ENCODE measurements at regions not wholly inside any gene's neighbourhood (a gene's known extent, or its start where the extent isn't known, plus 50 kb on each side); places are given as distances from the start of the nearest gene placed in this dataset.
A peak's percentile ranks its signal among the peaks of the same experiment; 100 is the strongest.

DNA sequence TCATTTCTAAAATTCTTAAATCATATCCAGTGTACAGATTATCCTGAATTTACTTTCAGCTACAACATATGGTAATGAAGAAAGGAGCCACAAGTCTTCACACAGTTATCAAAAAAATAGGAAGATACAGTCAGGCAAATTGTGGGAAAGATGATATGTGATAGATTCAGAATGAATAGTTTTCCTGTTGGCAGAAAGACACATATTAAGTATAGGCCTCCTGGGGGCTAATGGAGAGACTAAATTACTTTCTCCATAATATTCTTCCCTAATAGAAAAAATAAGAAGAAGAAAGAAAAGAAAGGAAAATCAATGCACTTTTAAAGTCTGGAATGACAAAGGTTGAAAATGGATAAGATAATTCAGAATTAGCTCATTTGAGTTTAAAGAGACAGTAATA, 2073.5 kb downstream of the LRRC4C start:
- TF ChIP-seq, protein P1, sequence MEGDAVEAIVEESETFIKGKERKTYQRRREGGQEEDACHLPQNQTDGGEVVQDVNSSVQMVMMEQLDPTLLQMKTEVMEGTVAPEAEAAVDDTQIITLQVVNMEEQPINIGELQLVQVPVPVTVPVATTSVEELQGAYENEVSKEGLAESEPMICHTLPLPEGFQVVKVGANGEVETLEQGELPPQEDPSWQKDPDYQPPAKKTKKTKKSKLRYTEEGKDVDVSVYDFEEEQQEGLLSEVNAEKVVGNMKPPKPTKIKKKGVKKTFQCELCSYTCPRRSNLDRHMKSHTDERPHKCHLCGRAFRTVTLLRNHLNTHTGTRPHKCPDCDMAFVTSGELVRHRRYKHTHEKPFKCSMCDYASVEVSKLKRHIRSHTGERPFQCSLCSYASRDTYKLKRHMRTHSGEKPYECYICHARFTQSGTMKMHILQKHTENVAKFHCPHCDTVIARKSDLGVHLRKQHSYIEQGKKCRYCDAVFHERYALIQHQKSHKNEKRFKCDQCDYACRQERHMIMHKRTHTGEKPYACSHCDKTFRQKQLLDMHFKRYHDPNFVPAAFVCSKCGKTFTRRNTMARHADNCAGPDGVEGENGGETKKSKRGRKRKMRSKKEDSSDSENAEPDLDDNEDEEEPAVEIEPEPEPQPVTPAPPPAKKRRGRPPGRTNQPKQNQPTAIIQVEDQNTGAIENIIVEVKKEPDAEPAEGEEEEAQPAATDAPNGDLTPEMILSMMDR (IDR thresholded peaks at IDR 0.05; ENCODE audit: low read depth, low read length) = no peak

DNA sequence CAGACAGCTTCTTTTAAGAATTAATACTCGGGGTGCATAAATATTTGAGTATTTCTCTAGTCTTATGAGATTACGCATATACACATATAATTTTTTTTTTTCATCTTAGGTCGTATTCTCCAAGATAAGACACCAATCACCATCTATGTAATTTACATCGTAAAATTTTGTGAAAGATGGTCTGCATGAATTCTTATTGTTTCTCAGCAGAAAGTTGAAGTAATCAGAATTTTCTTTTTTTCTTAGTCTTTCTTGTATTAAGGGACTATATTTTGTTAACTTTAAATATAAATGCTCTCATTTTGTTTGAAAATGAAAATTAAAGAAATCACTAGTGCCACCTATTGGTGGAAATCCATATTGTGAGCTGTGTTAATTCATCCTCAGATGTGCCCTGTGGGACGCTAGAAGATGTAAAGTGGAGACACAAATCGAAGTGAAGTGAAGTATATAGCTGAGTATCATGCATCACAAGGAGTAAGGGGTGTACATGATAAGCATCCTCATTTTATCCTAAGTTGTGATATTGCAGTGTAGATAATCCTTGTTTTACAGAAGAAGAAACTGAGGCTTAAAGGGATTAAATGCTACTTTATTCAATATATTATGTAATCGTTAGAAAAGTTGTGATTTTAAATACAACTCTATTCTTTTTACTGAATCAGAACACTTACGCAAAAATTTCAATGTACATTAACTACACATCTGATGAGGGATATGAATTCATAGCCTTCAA, 2084.3 kb downstream of the LRRC4C start:
- H3K4me3 ChIP-seq = no peak overlapping the region
- DNase-seq (ENCODE audit: low read depth in 1 of 2, low spot score in 1 of 2) = peak; percentile 12 to 51

More for the DNA sequence above, 2073.5 kb downstream of the LRRC4C start:
- H3K4me3 ChIP-seq = no peak overlapping the region
- H3K4me1 ChIP-seq (ENCODE audit: low read depth) = no peaks in the 10 kb centered on the region
- H3K9me3 ChIP-seq (ENCODE audit: low read depth) = no peaks in the 10 kb centered on the region
- no peaks in the 10 kb centered on the region for H3K36me3 ChIP-seq
- no peak for DNase-seq (ENCODE audit: low read depth in 1 of 2, low spot score in 1 of 2)
- no peak overlapping the region for H3K27ac ChIP-seq
- H3K27me3 ChIP-seq = no peaks in the 10 kb centered on the region

DNA sequence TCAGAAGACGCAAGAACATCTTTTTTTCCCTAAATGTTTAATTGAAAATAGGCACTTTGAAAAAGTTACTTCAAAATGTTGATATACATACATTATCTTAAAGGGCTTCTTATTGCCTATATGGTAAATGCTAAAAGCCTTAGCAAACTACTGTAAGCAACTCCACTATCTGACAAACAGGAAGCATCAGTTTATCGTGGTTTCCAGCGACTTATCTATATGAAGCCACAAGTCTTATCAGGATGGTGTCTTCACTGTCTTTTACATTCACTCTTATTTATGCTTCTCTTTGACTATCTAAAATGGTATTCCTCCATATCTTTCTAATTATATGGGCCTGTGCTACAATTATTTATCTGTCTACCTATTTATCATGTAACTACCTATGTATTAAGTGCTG, 2091.9 kb downstream of the LRRC4C start:
- H3K36me3 ChIP-seq = no peaks in the 10 kb centered on the region
- no peaks in the 10 kb centered on the region for H3K4me1 ChIP-seq (ENCODE audit: low read depth)
- no peaks in the 10 kb centered on the region for H3K9me3 ChIP-seq (ENCODE audit: low read depth)
- TF ChIP-seq, protein P1 (IDR thresholded peaks at IDR 0.05; ENCODE audit: low read depth, low read length) = no peak
- H3K27me3 ChIP-seq = no peaks in the 10 kb centered on the region
- no peak overlapping the region for H3K4me3 ChIP-seq
- H3K27ac ChIP-seq = no peak overlapping the region
- no peak for DNase-seq (ENCODE audit: low read depth in 1 of 2, low spot score in 1 of 2)

More for the DNA sequence above, 2084.3 kb downstream of the LRRC4C start:
- TF ChIP-seq, protein P1 (IDR thresholded peaks at IDR 0.05; ENCODE audit: low read depth, low read length) = peak; percentile 40
- Histone ChIP-seq H3K9me3 (ENCODE audit: low read depth) (no peaks in the 10 kb centered on the region), H3K27me3 (no peaks in the 10 kb centered on the region), H3K27ac (no peak overlapping the region), H3K4me1 (ENCODE audit: low read depth) (no peaks in the 10 kb centered on the region), H3K36me3 (no peaks in the 10 kb centered on the region)

DNA sequence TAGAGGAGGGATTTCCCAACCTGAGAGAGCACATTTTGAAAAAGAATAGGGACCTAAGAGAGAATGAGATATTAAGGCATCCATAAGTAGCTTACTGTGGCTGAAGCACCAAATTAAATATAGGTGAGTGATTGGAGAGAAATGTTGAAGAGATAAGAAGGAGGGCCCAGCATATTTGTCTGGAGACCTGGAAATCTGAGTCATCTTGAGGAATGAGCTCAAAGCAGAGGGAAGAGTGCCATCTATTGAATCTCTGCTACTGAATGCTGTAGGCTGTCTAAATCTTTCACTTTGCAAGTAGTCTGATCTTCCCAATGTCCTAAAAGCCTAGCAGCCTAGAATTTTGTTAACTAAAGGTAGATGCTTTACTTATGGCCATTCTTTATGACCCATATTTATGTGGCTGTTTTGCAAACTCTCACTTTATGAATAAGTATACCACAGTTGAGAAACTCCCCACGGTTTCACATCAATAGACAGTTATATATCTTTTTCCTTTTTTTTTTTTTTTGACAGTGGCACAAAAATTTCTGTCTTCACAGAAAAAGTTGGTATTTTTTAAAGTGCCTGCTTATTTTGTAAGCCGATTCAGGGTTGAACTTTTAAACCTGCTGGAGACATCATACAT, 2093.5 kb downstream of the LRRC4C start:
- TF ChIP-seq, protein P1 (IDR thresholded peaks at IDR 0.05; ENCODE audit: low read depth, low read length) = no peak
- peak in 1 of 2 donors; percentile 19 for DNase-seq (ENCODE audit: low read depth in 1 of 2, low spot score in 1 of 2)
- Histone ChIP-seq H3K27ac (no peak overlapping the region), H3K36me3 (no peaks in the 10 kb centered on the region), H3K27me3 (no peaks in the 10 kb centered on the region), H3K9me3 (ENCODE audit: low read depth) (no peaks in the 10 kb centered on the region), H3K4me1 (ENCODE audit: low read depth) (no peaks in the 10 kb centered on the region), H3K4me3 (no peak overlapping the region)

DNA sequence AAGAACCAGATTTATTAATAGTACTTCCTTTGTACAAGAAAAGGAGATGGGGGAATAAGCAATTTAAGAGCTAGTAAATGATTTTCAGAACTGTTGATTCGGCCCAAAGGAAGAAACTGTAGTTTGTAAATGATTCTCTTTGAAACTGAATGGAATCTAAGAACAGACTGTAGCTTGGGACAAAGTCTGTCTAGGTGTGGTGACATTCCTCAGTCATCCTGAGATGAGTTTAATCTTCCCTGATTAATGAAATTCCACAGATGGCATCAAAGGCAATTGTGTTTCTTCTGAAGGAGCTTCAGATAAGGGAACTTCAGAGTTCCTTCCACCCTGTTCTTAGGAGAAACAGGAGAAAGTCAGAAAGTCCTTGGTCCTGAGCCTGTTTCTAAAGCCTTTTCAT, 2095.9 kb downstream of the LRRC4C start:
- Histone ChIP-seq H3K27ac (no peak overlapping the region), H3K36me3 (no peaks in the 10 kb centered on the region), H3K9me3 (ENCODE audit: low read depth) (no peaks in the 10 kb centered on the region), H3K4me3 (no peak overlapping the region), H3K4me1 (ENCODE audit: low read depth) (no peaks in the 10 kb centered on the region), H3K27me3 (no peaks in the 10 kb centered on the region)
- TF ChIP-seq, protein P1 (IDR thresholded peaks at IDR 0.05; ENCODE audit: low read depth, low read length) = no peak
- no peak for DNase-seq (ENCODE audit: low read depth in 1 of 2, low spot score in 1 of 2)
